ENCODE measurements at regions not wholly inside any gene's neighbourhood (a gene's known extent, or its start where the extent isn't known, plus 50 kb on each side); places are given as distances from the start of the nearest gene placed in this dataset.

- DNase-seq (ENCODE audit: low spot score), result no peak
Observed at GRCh38 chr11:15621565-15621964, 506.8 kb downstream of the INSC start.

- no peak for DNase-seq (ENCODE audit: low spot score)
Observed at GRCh38 chr11:15622231-15622890, 507.6 kb downstream of the INSC start.

GRCh38 chr11:15624701-15625100, 510.0 kb downstream of the INSC start:
- no peak for DNase-seq (ENCODE audit: low spot score)

GRCh38 chr11:15625691-15626090, 511.0 kb downstream of the INSC start:
- DNase-seq (ENCODE audit: low spot score), result no peak

- DNase-seq (ENCODE audit: low spot score), result no peak
Observed at GRCh38 chr11:15627560-15627959, 512.8 kb downstream of the INSC start.

- no peak for DNase-seq (ENCODE audit: low spot score)
Observed at GRCh38 chr11:15629690-15630321, 515.1 kb downstream of the INSC start.

- DNase-seq (ENCODE audit: low spot score), result no peak
Observed at GRCh38 chr11:15630896-15631295, 516.2 kb downstream of the INSC start.

- no peak for DNase-seq (ENCODE audit: low spot score)
Observed at GRCh38 chr11:15635521-15635920, 520.8 kb downstream of the INSC start.

GRCh38 chr11:15636521-15637089, 521.9 kb downstream of the INSC start:
- DNase-seq (ENCODE audit: low spot score), result no peak

- DNase-seq (ENCODE audit: low spot score), result no peak
Observed at GRCh38 chr11:15638386-15638787, 523.7 kb downstream of the INSC start.

GRCh38 chr11:15640318-15640717, 525.6 kb downstream of the INSC start:
- no peak for DNase-seq (ENCODE audit: low spot score)

GRCh38 chr11:15641271-15642045, 526.7 kb downstream of the INSC start:
- DNase-seq (ENCODE audit: low spot score), result no peak

- no peak for DNase-seq (ENCODE audit: low spot score)
Observed at GRCh38 chr11:15645201-15645600, 530.5 kb downstream of the INSC start.

GRCh38 chr11:15649371-15650104, 534.8 kb downstream of the INSC start:
- DNase-seq (ENCODE audit: low spot score), result no peak

GRCh38 chr11:15650105-15650938, 535.6 kb downstream of the INSC start:
- DNase-seq (ENCODE audit: low spot score), result peak; percentile 77

GRCh38 chr11:15651033-15651432, 536.3 kb downstream of the INSC start:
- DNase-seq (ENCODE audit: low spot score), result no peak

- no peak for DNase-seq (ENCODE audit: low spot score)
Observed at GRCh38 chr11:15651816-15652215, 537.1 kb downstream of the INSC start.

GRCh38 chr11:15653191-15653710, 538.5 kb downstream of the INSC start:
- DNase-seq (ENCODE audit: low spot score), result no peak

GRCh38 chr11:15654451-15654850, 539.7 kb downstream of the INSC start:
- no peak for DNase-seq (ENCODE audit: low spot score)

GRCh38 chr11:15655552-15655951, 540.8 kb downstream of the INSC start:
- peak; percentile 16 for DNase-seq (ENCODE audit: low spot score)

GRCh38 chr11:15657264-15657663, 542.5 kb downstream of the INSC start:
- DNase-seq (ENCODE audit: low spot score), result no peak
